Endothelial cell of umbilical vein (primary cell): ENCODE measurements at regions not wholly inside any gene's neighbourhood (a gene's known extent, or its start where the extent isn't known, plus 50 kb on each side); places are given as distances from the start of the nearest gene placed in this dataset.

Experiments used
- BruUV-seq: library from RNA; stranded (reverse); fragments of 400-500 nt; replicated peaks from 2 replicates; lab custom pipeline; 2021; lab: Mats Ljungman, UMichigan
- CTCF ChIA-PET: fragments of 300-600, 350-600 bp; sonication (Branson Sonifier 250); formaldehyde crosslinking; loops from one replicate; lab custom pipeline; 2021; ENCODE audit warnings: antibody characterized with exemption, inconsistent platforms; lab: Charles Lee
- POLR2A ChIA-PET: fragments of 300-600, 350-600 bp; sonication (Branson Sonifier 250); formaldehyde crosslinking; loops from one replicate; lab custom pipeline; 2021; ENCODE audit warnings: antibody characterized with exemption, inconsistent platforms; lab: Charles Lee
- DNase-seq: peaks from one replicate; pipeline ENCODE4 v3.0.0-alpha.2; 2011; ENCODE audit warnings: low read depth, low spot score
- FAIRE-seq: peaks from 2 replicates; lab custom pipeline; 2011; peaks lifted over from hg19 to GRCh38; lab: Jason Lieb, UNC
- H2AFZ ChIP-seq: 2 replicates; pipeline ENCODE4 v1.6.0; 2012; ENCODE audit warnings: low read depth, low read length, control low read depth, inconsistent platforms
- H3K27ac ChIP-seq: 2 replicates; pipeline ENCODE4 v1.5.1; 2011; ENCODE audit warnings: low read depth, mild to moderate bottlenecking, control low read depth, low read length, moderate library complexity; ENCODE audit not compliant: insufficient read depth
- H3K27me3 ChIP-seq, 2 experiments: 2 replicates each; pipeline versions ENCODE4 v1.6.0 to v1.6.1; 2011; ENCODE audit warnings: low read length in 2 of 2, mixed read lengths in 1 of 2; ENCODE audit not compliant: control insufficient read depth in 2 of 2, insufficient read depth in 2 of 2
- H3K36me3 ChIP-seq, 2 experiments: 2 replicates in 1 of 2; 3 replicates in 1 of 2; pipeline ENCODE4 v1.5.1; 2011; ENCODE audit warnings: low read length in 2 of 2, mild to moderate bottlenecking in 1 of 2, moderate library complexity in 1 of 2; ENCODE audit not compliant: control insufficient read depth in 2 of 2, insufficient read depth in 2 of 2; ENCODE audit errors: extremely low read depth in 1 of 2
- H3K4me1 ChIP-seq: 3 replicates; pipeline ENCODE4 v1.5.1; 2011; ENCODE audit warnings: mild to moderate bottlenecking, low read length; ENCODE audit not compliant: control insufficient read depth, insufficient read depth; ENCODE audit errors: extremely low read depth
- H3K4me2 ChIP-seq: 2 replicates; pipeline ENCODE4 v1.6.1; 2011; ENCODE audit warnings: low read length, control low read depth, mixed read lengths; ENCODE audit not compliant: insufficient read depth
- H3K4me3 ChIP-seq, 3 experiments: fragments of 200-600 bp in 1 of 3; sonication (generic), shearing (Covaris generic) in 1 of 3; replicated peaks in 1 of 3; 2 replicates each; pipeline ENCODE4 v1.5.1; 2011 to 2016; ENCODE audit warnings: control low read depth in 3 of 3, low read length in 3 of 3, mild to moderate bottlenecking in 2 of 3, inconsistent platforms in 1 of 3, low read depth in 1 of 3, moderate library complexity in 1 of 3; ENCODE audit not compliant: insufficient read depth in 1 of 3
- H3K79me2 ChIP-seq: 2 replicates; pipeline ENCODE4 v1.6.0; 2012; ENCODE audit warnings: low read length, inconsistent platforms; ENCODE audit not compliant: control insufficient read depth, insufficient read depth
- H3K9ac ChIP-seq: replicated peaks from 2 replicates; pipeline ENCODE3; 2011; ENCODE audit warnings: low read length, control low read depth; ENCODE audit not compliant: insufficient read depth; ENCODE audit errors: extremely low read depth
- H3K9me1 ChIP-seq: replicated peaks from 3 replicates; pipeline ENCODE4 v1.6.0; 2011; ENCODE audit warnings: mild to moderate bottlenecking, low read length; ENCODE audit not compliant: control insufficient read depth, insufficient read depth; ENCODE audit errors: extremely low read depth
- H3K9me3 ChIP-seq: replicated peaks from 2 replicates; pipeline ENCODE4 v1.5.1; 2012; ENCODE audit warnings: low read length, inconsistent platforms; ENCODE audit not compliant: control insufficient read depth, insufficient read depth
- H4K20me1 ChIP-seq: replicated peaks from 2 replicates; pipeline ENCODE3; 2011; ENCODE audit warnings: mild to moderate bottlenecking, low read length; ENCODE audit not compliant: control insufficient read depth, insufficient read depth; ENCODE audit errors: extremely low read depth
- CTCF ChIP-seq, 2 donors: IDR thresholded peaks; 1 replicate in 1 of 2; 2 replicates in 1 of 2; pipeline ENCODE4 v1.5.1; 2011; ENCODE audit warnings: low read length in 2 of 2, mild to moderate bottlenecking in 2 of 2, moderate library complexity in 2 of 2, control low read depth in 1 of 2, inconsistent platforms in 1 of 2, low read depth in 1 of 2; ENCODE audit not compliant: insufficient read depth in 1 of 2; ENCODE audit errors: extremely low read depth in 1 of 2
- EZH2 ChIP-seq: IDR thresholded peaks from 2 replicates; pipeline ENCODE4 v1.6.1; 2012; ENCODE audit warnings: borderline replicate concordance, low read depth, mild to moderate bottlenecking, moderate library complexity, low read length, inconsistent platforms; ENCODE audit not compliant: severe bottlenecking
- FOS ChIP-seq: IDR thresholded peaks from 2 replicates; pipeline ENCODE4 v1.6.1; 2011; ENCODE audit warnings: mild to moderate bottlenecking, low read length, moderate library complexity, borderline replicate concordance; ENCODE audit not compliant: insufficient read depth
- GATA2 ChIP-seq: IDR thresholded peaks from 2 replicates; pipeline ENCODE4 v1.7.0; 2011; ENCODE audit warnings: low read depth, mild to moderate bottlenecking, moderate library complexity, mixed read lengths, low read length; ENCODE audit not compliant: insufficient read length, insufficient read depth
- JUN ChIP-seq: IDR thresholded peaks from 2 replicates; pipeline ENCODE4 v1.6.1; 2011; ENCODE audit warnings: borderline replicate concordance, low read depth; ENCODE audit not compliant: insufficient read length, insufficient read depth
- MYC ChIP-seq: IDR thresholded peaks from one replicate; pipeline ENCODE4 v1.6.1; 2011; ENCODE audit warnings: mild to moderate bottlenecking, low read depth, low read length
- POLR2A ChIP-seq: IDR thresholded peaks from 2 replicates; pipeline ENCODE4 v1.6.1; 2012; ENCODE audit warnings: low read depth, mild to moderate bottlenecking, control low read depth, low read length
- POLR2AphosphoS5 ChIP-seq: IDR thresholded peaks from 2 replicates; pipeline ENCODE4 v1.6.1; 2012; ENCODE audit warnings: low read depth, mild to moderate bottlenecking, control low read depth, low read length, moderate library complexity; ENCODE audit not compliant: insufficient read depth
- dilution Hi-C: fragments of 300-500 bp; cut with MboI; formaldehyde crosslinking; loops from one replicate; pipeline ENCODE4 v1.15.0; 2019; ENCODE audit warnings: low sequenced_read_pairs; ENCODE audit not compliant: extremely low pct_ligation_motif_present
- intact Hi-C: fragments of 100-400 bp; cut with micrococcal nuclease; formaldehyde crosslinking; loops from one replicate; pipeline ENCODE4 v1.10.0; 2022
- TF ChIP-seq, protein P1 (sequence below): IDR thresholded peaks from 2 replicates; pipeline ENCODE4 v1.6.1; 2011; ENCODE audit not compliant: insufficient read depth, insufficient read length

DNA sequence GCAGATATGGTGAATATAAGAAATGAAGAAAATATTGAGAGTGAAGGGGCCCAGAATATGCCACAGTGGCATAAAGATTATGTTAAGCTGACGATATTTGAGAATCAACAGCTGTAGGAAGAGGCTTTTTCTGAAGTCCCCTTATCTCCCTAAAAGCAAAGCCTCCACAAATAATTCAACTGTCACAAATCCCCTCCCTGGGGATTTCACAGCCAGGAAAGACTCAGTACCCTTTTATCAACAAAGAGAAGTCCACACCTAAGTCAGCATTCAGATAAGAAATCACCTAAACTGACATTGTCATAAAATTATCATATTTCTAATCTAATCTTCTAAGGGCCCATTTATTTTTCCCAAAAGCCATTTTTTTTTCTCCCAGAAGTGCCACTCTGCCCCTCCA lies 284.9 kb upstream of the VWC2 start:
- H3K9me1 ChIP-seq = no peaks in the 10 kb centered on the region
- no peak overlapping the region for H3K4me3 ChIP-seq
- FAIRE-seq = no peak
- H3K36me3 ChIP-seq = no peaks in the 10 kb centered on the region
- no peak overlapping the region for H3K9ac ChIP-seq
- ChIA-PET POLR2A (no interaction called here), CTCF (no interaction called here)
- intact Hi-C loops = no loop called here
- no peaks in the 10 kb centered on the region for H3K4me1 ChIP-seq
- DNase-seq = no peak
- H2AFZ ChIP-seq = no peak overlapping the region
- H3K27me3 ChIP-seq = no peaks in the 10 kb centered on the region
- no TSS peak for BruUV-seq
- H3K4me2 ChIP-seq = no peak overlapping the region
- H4K20me1 ChIP-seq = no peaks in the 10 kb centered on the region
- TF ChIP-seq, protein P1, sequence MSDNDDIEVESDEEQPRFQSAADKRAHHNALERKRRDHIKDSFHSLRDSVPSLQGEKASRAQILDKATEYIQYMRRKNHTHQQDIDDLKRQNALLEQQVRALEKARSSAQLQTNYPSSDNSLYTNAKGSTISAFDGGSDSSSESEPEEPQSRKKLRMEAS = no peak
- no peak for TF ChIP-seq FOS
- TF ChIP-seq POLR2AphosphoS5 = no peak
- no peak for TF ChIP-seq POLR2A
- no peak for TF ChIP-seq CTCF (IDR thresholded peaks at IDR 0.05; ENCODE audit: extremely low read depth in 1 of 2, insufficient read depth in 1 of 2, low read depth in 1 of 2, low read length in 2 of 2)
- no peak for TF ChIP-seq EZH2
- no peak for TF ChIP-seq JUN
- no peak for TF ChIP-seq GATA2
- TF ChIP-seq MYC = no peak
- no peaks in the 10 kb centered on the region for H3K9me3 ChIP-seq
- no peak overlapping the region for H3K27ac ChIP-seq
- dilution Hi-C loops = no loop called here
- no peaks in the 10 kb centered on the region for H3K79me2 ChIP-seq
